DOHH2 (cell line): ENCODE measurements at regions not wholly inside any gene's neighbourhood (a gene's known extent, or its start where the extent isn't known, plus 50 kb on each side); places are given as distances from the start of the nearest gene placed in this dataset.
A peak's percentile ranks its signal among the peaks of the same experiment; 100 is the strongest.

ENCODE experiments used
- H3F3A ChIP-seq: fragments of 200-600 bp; sonication (generic), shearing (Covaris generic); 2 replicates; pipeline ENCODE4 v1.6.0; 2016; ENCODE audit warnings: antibody characterized with exemption, mild to moderate bottlenecking; ENCODE audit not compliant: control insufficient read depth, insufficient read depth
- H3K27ac ChIP-seq: fragments of 200-600 bp; sonication (generic); 2 replicates; pipeline ENCODE4 v1.5.1; 2014; ENCODE audit warnings: low read depth, mild to moderate bottlenecking, low read length, moderate library complexity
- H3K27me3 ChIP-seq: fragments of 200-600 bp; sonication (generic); 2 replicates; pipeline ENCODE4 v1.6.1; 2014; ENCODE audit warnings: mild to moderate bottlenecking, low read length, mixed read lengths; ENCODE audit not compliant: control insufficient read depth
- H3K36me3 ChIP-seq: fragments of 200-600 bp; sonication (generic); 2 replicates; pipeline ENCODE4 v1.6.1; 2014; ENCODE audit warnings: mild to moderate bottlenecking, low read length, moderate library complexity, mixed read lengths; ENCODE audit not compliant: control insufficient read depth
- H3K4me1 ChIP-seq: fragments of 200-600 bp; sonication (generic); 2 replicates; pipeline ENCODE4 v1.6.1; 2014; ENCODE audit warnings: mild to moderate bottlenecking, low read length, mixed read lengths; ENCODE audit not compliant: control insufficient read depth
- H3K4me2 ChIP-seq: fragments of 200-600 bp; sonication (generic); 2 replicates; pipeline ENCODE4 v1.6.0; 2014; ENCODE audit warnings: mild to moderate bottlenecking, low read length, moderate library complexity
- H3K4me3 ChIP-seq: fragments of 200-600 bp; sonication (generic); 2 replicates; pipeline ENCODE4 v1.5.1; 2014; ENCODE audit warnings: mild to moderate bottlenecking, low read length, mixed read lengths
- H3K79me2 ChIP-seq: fragments of 200-600 bp; sonication (generic); 2 replicates; pipeline ENCODE4 v1.6.1; 2014; ENCODE audit warnings: mild to moderate bottlenecking, low read length, mixed read lengths; ENCODE audit not compliant: control insufficient read depth
- H3K9me2 ChIP-seq: fragments of 200-600 bp; sonication (generic); replicated peaks from 2 replicates; pipeline ENCODE4 v1.6.1; 2014; ENCODE audit warnings: mild to moderate bottlenecking, low read length, mixed read lengths; ENCODE audit not compliant: control insufficient read depth
- H3K9me3 ChIP-seq: fragments of 200-600 bp; sonication (generic); 2 replicates; pipeline ENCODE4 v1.6.1; 2014; ENCODE audit warnings: antibody characterized with exemption, low read length, mixed read lengths; ENCODE audit not compliant: control insufficient read depth, insufficient read depth
- H4K20me1 ChIP-seq: fragments of 200-600 bp; sonication (generic); 2 replicates; pipeline ENCODE4 v1.6.0; 2014; ENCODE audit warnings: low read depth, mild to moderate bottlenecking, antibody characterized with exemption, low read length, moderate library complexity; ENCODE audit not compliant: control insufficient read depth, insufficient read depth
- CTCF ChIP-seq: fragments of 200-600 bp; sonication (generic); IDR thresholded peaks from one replicate; pipeline ENCODE4 v1.5.1; 2014; ENCODE audit warnings: antibody characterized with exemption, mild to moderate bottlenecking, low read depth, low read length; ENCODE audit not compliant: poor library complexity, severe bottlenecking
- EZH2phosphoT487 ChIP-seq: fragments of 200-600 bp; sonication (generic); IDR thresholded peaks from 2 replicates; pipeline ENCODE4 v1.6.1; 2017; ENCODE audit warnings: borderline replicate concordance, mild to moderate bottlenecking, antibody characterized with exemption, low read length, moderate library complexity, mixed read lengths

GRCh38 chr15:55108858-55109518 is 87.8 kb downstream of the RSL24D1 start:
- no peak overlapping the region for H3K4me3 ChIP-seq
- no peak overlapping the region for H3K27ac ChIP-seq
- no peak overlapping the region for H3K4me2 ChIP-seq
- no peaks in the 10 kb centered on the region for H3F3A ChIP-seq
- H3K36me3 ChIP-seq = no peaks in the 10 kb centered on the region
- no peaks in the 10 kb centered on the region for H3K4me1 ChIP-seq
- H3K79me2 ChIP-seq = no peaks in the 10 kb centered on the region
- no peaks in the 10 kb centered on the region for H3K9me2 ChIP-seq
- no peaks in the 10 kb centered on the region for H4K20me1 ChIP-seq
- TF ChIP-seq EZH2phosphoT487 (no peak), CTCF (peak; percentile 85)
- no peaks in the 10 kb centered on the region for H3K9me3 ChIP-seq
- no peaks in the 10 kb centered on the region for H3K27me3 ChIP-seq

DNA sequence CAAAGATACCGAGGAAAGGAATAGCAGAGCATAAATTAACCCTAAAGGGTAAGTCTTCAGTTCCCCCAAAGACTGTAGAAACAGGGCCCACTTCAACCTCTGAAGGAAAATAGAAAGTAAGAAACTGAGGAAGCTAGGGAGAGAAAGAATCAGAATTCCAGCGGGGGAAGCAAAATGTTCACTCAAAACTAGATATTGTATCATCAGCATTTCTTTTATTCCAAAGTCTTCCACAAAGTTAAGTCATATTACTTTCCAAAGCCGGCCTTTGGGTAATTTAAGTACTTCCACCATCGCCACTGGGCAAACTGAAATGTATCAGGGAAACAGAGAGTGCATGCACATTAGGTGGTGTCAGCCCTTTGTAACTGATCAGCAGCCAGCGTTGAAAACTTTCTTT is 88.3 kb downstream of the RSL24D1 start:
- no peaks in the 10 kb centered on the region for H3K9me2 ChIP-seq

DNA sequence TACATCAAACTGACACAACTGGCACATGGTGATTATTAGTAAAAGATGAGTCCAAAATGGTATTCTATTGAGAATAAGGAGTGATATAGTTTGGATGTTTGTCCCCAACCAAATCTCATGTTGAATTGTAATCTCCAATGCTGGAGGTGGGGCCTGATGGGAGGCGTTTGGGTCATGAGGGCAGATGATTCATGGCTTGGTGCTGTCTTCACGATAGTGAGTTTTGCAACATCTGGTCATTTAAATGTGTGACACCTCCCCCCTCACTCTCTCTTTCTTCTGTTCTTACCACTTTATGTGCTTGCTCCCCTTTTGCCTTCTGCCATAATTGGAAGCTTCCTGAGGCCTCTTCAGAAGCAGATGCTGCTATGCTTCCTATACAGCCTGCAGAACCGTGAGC is 90.6 kb downstream of the RSL24D1 start:
- no peaks in the 10 kb centered on the region for H3K9me3 ChIP-seq
- no peaks in the 10 kb centered on the region for H3F3A ChIP-seq
- no peaks in the 10 kb centered on the region for H4K20me1 ChIP-seq
- H3K79me2 ChIP-seq = no peaks in the 10 kb centered on the region
- no peak overlapping the region for H3K27ac ChIP-seq
- TF ChIP-seq EZH2phosphoT487 = no peak
- no peak for TF ChIP-seq CTCF
- no peaks in the 10 kb centered on the region for H3K4me1 ChIP-seq
- no peak overlapping the region for H3K4me2 ChIP-seq
- H3K9me2 ChIP-seq = no peaks in the 10 kb centered on the region
- H3K36me3 ChIP-seq = no peaks in the 10 kb centered on the region
- no peak overlapping the region for H3K4me3 ChIP-seq
- H3K27me3 ChIP-seq = no peaks in the 10 kb centered on the region

More for the DNA sequence above, 88.3 kb downstream of the RSL24D1 start:
- Histone ChIP-seq H3K27ac (no peak overlapping the region), H3K27me3 (no peaks in the 10 kb centered on the region), H3K4me3 (no peak overlapping the region), H4K20me1 (no peaks in the 10 kb centered on the region), H3K36me3 (no peaks in the 10 kb centered on the region), H3K4me2 (no peak overlapping the region), H3K4me1 (no peaks in the 10 kb centered on the region), H3K9me3 (no peaks in the 10 kb centered on the region), H3F3A (no peaks in the 10 kb centered on the region), H3K79me2 (no peaks in the 10 kb centered on the region)
- no peak for TF ChIP-seq CTCF
- no peak for TF ChIP-seq EZH2phosphoT487
